ENCODE measurements at regions not wholly inside any gene's neighbourhood (a gene's known extent, or its start where the extent isn't known, plus 50 kb on each side); places are given as distances from the start of the nearest gene placed in this dataset.

GRCh38 chr13:34040863-34041262 is 222.9 kb downstream of the RFC3 start:
- TF ChIP-seq, protein P1, sequence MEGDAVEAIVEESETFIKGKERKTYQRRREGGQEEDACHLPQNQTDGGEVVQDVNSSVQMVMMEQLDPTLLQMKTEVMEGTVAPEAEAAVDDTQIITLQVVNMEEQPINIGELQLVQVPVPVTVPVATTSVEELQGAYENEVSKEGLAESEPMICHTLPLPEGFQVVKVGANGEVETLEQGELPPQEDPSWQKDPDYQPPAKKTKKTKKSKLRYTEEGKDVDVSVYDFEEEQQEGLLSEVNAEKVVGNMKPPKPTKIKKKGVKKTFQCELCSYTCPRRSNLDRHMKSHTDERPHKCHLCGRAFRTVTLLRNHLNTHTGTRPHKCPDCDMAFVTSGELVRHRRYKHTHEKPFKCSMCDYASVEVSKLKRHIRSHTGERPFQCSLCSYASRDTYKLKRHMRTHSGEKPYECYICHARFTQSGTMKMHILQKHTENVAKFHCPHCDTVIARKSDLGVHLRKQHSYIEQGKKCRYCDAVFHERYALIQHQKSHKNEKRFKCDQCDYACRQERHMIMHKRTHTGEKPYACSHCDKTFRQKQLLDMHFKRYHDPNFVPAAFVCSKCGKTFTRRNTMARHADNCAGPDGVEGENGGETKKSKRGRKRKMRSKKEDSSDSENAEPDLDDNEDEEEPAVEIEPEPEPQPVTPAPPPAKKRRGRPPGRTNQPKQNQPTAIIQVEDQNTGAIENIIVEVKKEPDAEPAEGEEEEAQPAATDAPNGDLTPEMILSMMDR (IDR thresholded peaks at IDR 0.05), result no peak

- TF ChIP-seq, protein P1 (IDR thresholded peaks at IDR 0.05), result no peak
These were observed 226.1 kb downstream of the RFC3 start for GRCh38 chr13:34044041-34044440.

GRCh38 chr13:34044660-34045080 is 226.7 kb downstream of the RFC3 start:
- TF ChIP-seq, protein P1 (IDR thresholded peaks at IDR 0.05), result no peak

DNA sequence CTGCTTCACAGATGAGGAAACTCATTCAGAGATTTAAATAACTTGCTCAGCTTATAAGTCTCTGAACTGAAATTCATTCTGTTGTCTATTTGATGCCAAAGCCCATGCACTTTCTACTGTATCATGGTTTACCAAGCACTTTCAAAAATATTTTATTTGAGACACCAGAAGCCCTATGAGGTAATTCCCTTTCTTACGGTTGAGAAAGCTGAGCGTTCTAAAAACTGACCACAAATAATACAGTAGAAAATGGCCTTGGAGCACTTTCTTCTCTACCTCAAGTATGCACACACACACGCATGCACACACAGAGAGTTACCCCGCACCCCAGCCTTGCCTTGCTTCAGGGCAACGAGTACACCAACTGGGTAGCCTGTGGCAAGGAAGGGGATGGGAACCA is 228.5 kb downstream of the RFC3 start:
- TF ChIP-seq, protein P1 (IDR thresholded peaks at IDR 0.05), result no peak

- TF ChIP-seq, protein P1 (IDR thresholded peaks at IDR 0.05), result no peak
These were observed 230.7 kb downstream of the RFC3 start for GRCh38 chr13:34048652-34049051.

DNA sequence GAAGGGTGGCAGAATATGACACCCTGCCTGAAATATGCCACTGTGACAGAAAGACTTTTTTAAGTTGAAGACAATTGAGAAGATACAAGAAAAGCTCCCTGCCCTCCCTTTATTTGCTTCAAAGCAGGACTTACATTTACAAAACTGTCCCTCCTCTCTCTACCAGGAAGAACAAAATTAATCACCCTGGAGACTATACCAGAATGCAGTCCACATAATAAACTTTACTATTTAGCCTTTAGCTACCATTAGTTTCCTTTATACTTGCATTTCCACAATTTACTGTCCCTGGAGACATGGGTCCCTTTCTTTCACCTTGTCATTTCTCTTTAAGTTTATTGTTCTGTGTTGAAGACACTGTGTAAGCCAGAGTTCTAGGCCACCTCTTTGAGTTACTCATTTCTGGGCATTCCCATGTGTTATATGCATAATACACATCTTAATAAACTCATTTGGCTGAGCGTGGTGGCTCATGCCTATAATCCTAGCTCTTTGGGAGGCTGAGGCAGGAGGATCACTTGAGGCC is 238.8 kb downstream of the RFC3 start:
- TF ChIP-seq, protein P1 (IDR thresholded peaks at IDR 0.05), result no peak

DNA sequence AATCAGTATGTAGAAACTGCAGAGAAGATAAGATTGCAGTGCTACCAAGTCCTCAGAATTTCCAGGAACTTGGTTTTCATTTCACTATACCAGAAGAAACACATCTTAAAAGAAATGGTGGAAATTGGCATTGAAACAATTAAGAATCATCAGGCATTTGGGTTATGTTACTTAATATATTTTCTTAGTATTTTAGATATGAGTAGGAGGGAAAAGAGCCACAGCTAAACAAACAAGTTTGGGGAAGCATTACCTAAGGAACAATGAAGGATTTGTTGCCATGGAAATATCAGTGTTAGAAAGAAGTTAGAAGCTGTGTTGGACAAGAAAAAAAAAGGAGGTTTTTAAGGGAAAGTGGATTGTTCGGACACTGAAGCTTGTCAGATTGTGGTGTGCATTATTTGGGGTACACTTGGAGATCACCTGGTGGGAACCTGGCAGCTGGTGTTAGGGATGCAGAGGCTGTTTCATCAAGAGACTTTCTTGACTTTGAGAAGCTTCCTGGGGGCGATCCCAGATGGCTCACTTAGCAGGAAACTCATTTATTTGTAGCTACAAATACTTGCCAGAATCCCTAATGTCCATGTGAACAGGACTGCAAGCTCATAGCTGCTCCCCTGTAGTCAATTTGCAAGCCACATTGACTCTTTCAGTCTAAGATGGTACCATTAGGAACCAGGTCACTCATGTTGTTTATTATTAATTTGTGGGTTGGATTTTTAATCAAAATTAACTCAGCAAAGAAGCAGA is 246.7 kb downstream of the RFC3 start:
- TF ChIP-seq, protein P1 (IDR thresholded peaks at IDR 0.05), result no peak
